Stimulated activated effector memory CD8-positive, alpha-beta T cell treated with anti-CD3 and anti-CD28 coated beads, Interleukin-12 subunit alpha, Interleukin-12 subunit beta, amount 100 ng/mL, for 72 hours (primary cell): ENCODE measurements at regions not wholly inside any gene's neighbourhood (a gene's known extent, or its start where the extent isn't known, plus 50 kb on each side); places are given as distances from the start of the nearest gene placed in this dataset.
"Not testable (repeated sequence)": the region's sequence is repeated elsewhere in the genome, so short reads cannot be mapped to it uniquely, and the experiment has no call there.

ENCODE experiments used
- ATAC-seq: fragments of 150-1000 bp; cut with Tn5 transposase; 2 replicates; pipeline ENCODE4 v1.10.0; 2021
- DNase-seq, 2 donors: peaks; one replicate each; pipeline ENCODE4 v3.0.0; 2021 to 2022; ENCODE audit warnings: low spot score in 2 of 2
- H3K27ac Mint-ChIP-seq: one replicate; pipeline ENCODE4 v1.8.0; 2022; ENCODE audit warnings: mild to moderate bottlenecking, mixed read lengths
- H3K36me3 Mint-ChIP-seq: one replicate; pipeline ENCODE4 v1.8.0; 2022; ENCODE audit warnings: mild to moderate bottlenecking, mixed read lengths
- H3K4me1 Mint-ChIP-seq: one replicate; pipeline ENCODE4 v1.8.0; 2022; ENCODE audit warnings: mixed read lengths
- H3K4me3 Mint-ChIP-seq: one replicate; pipeline ENCODE4 v1.8.0; 2022; ENCODE audit warnings: mild to moderate bottlenecking, mixed read lengths
- H3K9me3 Mint-ChIP-seq: one replicate; pipeline ENCODE4 v1.8.0; 2022; ENCODE audit warnings: mixed read lengths

GRCh38 chr3:102000620-102001209 lies 151.4 kb downstream of the NFKBIZ start:
- DNase-seq: no peak
- H3K4me3 Mint-ChIP-seq: no peak overlapping the region
- no peak overlapping the region for H3K27ac Mint-ChIP-seq
- H3K36me3 Mint-ChIP-seq: no peaks in the 10 kb centered on the region
- H3K9me3 Mint-ChIP-seq: no peaks in the 10 kb centered on the region
- no peak for ATAC-seq
- peaks cover 1% of the 10 kb centered on the region for H3K4me1 Mint-ChIP-seq

- H3K27ac Mint-ChIP-seq: no peak overlapping the region
- H3K9me3 Mint-ChIP-seq: no peaks in the 10 kb centered on the region
- H3K4me3 Mint-ChIP-seq: no peak overlapping the region
- H3K36me3 Mint-ChIP-seq: no peaks in the 10 kb centered on the region
- ATAC-seq (no peak), DNase-seq (no peak)
- H3K4me1 Mint-ChIP-seq: no peaks in the 10 kb centered on the region
These were observed 152.7 kb downstream of the NFKBIZ start for GRCh38 chr3:102002056-102002455.

GRCh38 chr3:102004561-102004960 lies 155.2 kb downstream of the NFKBIZ start:
- no peaks in the 10 kb centered on the region for H3K36me3 Mint-ChIP-seq
- ATAC-seq (no peak), DNase-seq (no peak)
- H3K27ac Mint-ChIP-seq: no peak overlapping the region
- H3K4me3 Mint-ChIP-seq: no peak overlapping the region
- H3K4me1 Mint-ChIP-seq: no peaks in the 10 kb centered on the region
- H3K9me3 Mint-ChIP-seq: no peaks in the 10 kb centered on the region

- H3K27ac Mint-ChIP-seq: no peak overlapping the region
- peak; percentile 79 for ATAC-seq
- no peak for DNase-seq
- no peaks in the 10 kb centered on the region for H3K9me3 Mint-ChIP-seq
- H3K4me1 Mint-ChIP-seq: no peaks in the 10 kb centered on the region
- H3K4me3 Mint-ChIP-seq: no peak overlapping the region
- H3K36me3 Mint-ChIP-seq: no peaks in the 10 kb centered on the region
These were observed 156.2 kb downstream of the NFKBIZ start for GRCh38 chr3:102005551-102005950.

- H3K4me1 Mint-ChIP-seq: no peaks in the 10 kb centered on the region
- no peak overlapping the region for H3K27ac Mint-ChIP-seq
- DNase-seq: no peak
- no peak for ATAC-seq
- H3K4me3 Mint-ChIP-seq: no peak overlapping the region
- H3K9me3 Mint-ChIP-seq: no peaks in the 10 kb centered on the region
- H3K36me3 Mint-ChIP-seq: no peaks in the 10 kb centered on the region
These were observed 157.6 kb downstream of the NFKBIZ start for GRCh38 chr3:102006812-102007485.

- H3K36me3 Mint-ChIP-seq, H3K4me3 Mint-ChIP-seq, DNase-seq, H3K4me1 Mint-ChIP-seq, H3K27ac Mint-ChIP-seq, H3K9me3 Mint-ChIP-seq, ATAC-seq: not testable (repeated sequence)
These were observed 159.1 kb downstream of the NFKBIZ start for GRCh38 chr3:102008436-102008835.

GRCh38 chr3:102016417-102016816 lies 167.1 kb downstream of the NFKBIZ start:
- no peak for ATAC-seq
- Mint-ChIP-seq H3K4me3 (no peak overlapping the region), H3K36me3 (no peaks in the 10 kb centered on the region), H3K9me3 (no peaks in the 10 kb centered on the region), H3K27ac (no peak overlapping the region), H3K4me1 (no peaks in the 10 kb centered on the region)
- no peak for DNase-seq

- no peak overlapping the region for H3K27ac Mint-ChIP-seq
- no peaks in the 10 kb centered on the region for H3K9me3 Mint-ChIP-seq
These were observed 168.5 kb downstream of the NFKBIZ start for GRCh38 chr3:102017784-102018183.

GRCh38 chr3:102018551-102018950 lies 169.2 kb downstream of the NFKBIZ start:
- no peaks in the 10 kb centered on the region for H3K36me3 Mint-ChIP-seq
- no peak overlapping the region for H3K4me3 Mint-ChIP-seq
- no peak for ATAC-seq
- no peaks in the 10 kb centered on the region for H3K4me1 Mint-ChIP-seq
- H3K27ac Mint-ChIP-seq: no peak overlapping the region
- DNase-seq: no peak
- no peaks in the 10 kb centered on the region for H3K9me3 Mint-ChIP-seq

More at GRCh38 chr3:102017784-102018183, 168.5 kb downstream of the NFKBIZ start:
- Mint-ChIP-seq H3K4me1 (no peaks in the 10 kb centered on the region), H3K4me3 (no peak overlapping the region), H3K36me3 (no peaks in the 10 kb centered on the region)
- ATAC-seq (no peak), DNase-seq (no peak)

- Mint-ChIP-seq H3K4me3 (no peak overlapping the region), H3K4me1 (no peaks in the 10 kb centered on the region)
These were observed 171.4 kb downstream of the NFKBIZ start for GRCh38 chr3:102020735-102021134.

GRCh38 chr3:102024270-102024904 lies 175.1 kb downstream of the NFKBIZ start:
- DNase-seq (no peak), ATAC-seq (peak; percentile 81)
- no peak overlapping the region for H3K27ac Mint-ChIP-seq
- H3K4me3 Mint-ChIP-seq: no peak overlapping the region
- H3K36me3 Mint-ChIP-seq: no peaks in the 10 kb centered on the region
- no peaks in the 10 kb centered on the region for H3K9me3 Mint-ChIP-seq
- no peaks in the 10 kb centered on the region for H3K4me1 Mint-ChIP-seq

More at GRCh38 chr3:102020735-102021134, 171.4 kb downstream of the NFKBIZ start:
- Mint-ChIP-seq H3K27ac (no peak overlapping the region), H3K36me3 (no peaks in the 10 kb centered on the region), H3K9me3 (no peaks in the 10 kb centered on the region)
- no peak for ATAC-seq
- DNase-seq: no peak

- H3K9me3 Mint-ChIP-seq: no peaks in the 10 kb centered on the region
- H3K4me1 Mint-ChIP-seq: no peaks in the 10 kb centered on the region
- DNase-seq (no peak), ATAC-seq (no peak)
- H3K27ac Mint-ChIP-seq: no peak overlapping the region
- H3K36me3 Mint-ChIP-seq: no peaks in the 10 kb centered on the region
- no peak overlapping the region for H3K4me3 Mint-ChIP-seq
These were observed 176.4 kb downstream of the NFKBIZ start for GRCh38 chr3:102025606-102026270.

- Mint-ChIP-seq H3K9me3 (no peaks in the 10 kb centered on the region), H3K4me1 (no peaks in the 10 kb centered on the region), H3K36me3 (no peaks in the 10 kb centered on the region), H3K4me3 (no peak overlapping the region), H3K27ac (no peak overlapping the region)
- DNase-seq (no peak), ATAC-seq (no peak)
These were observed 177.3 kb downstream of the NFKBIZ start for GRCh38 chr3:102026656-102027055.

GRCh38 chr3:102030661-102031060 lies 181.3 kb downstream of the NFKBIZ start:
- no peak overlapping the region for H3K4me3 Mint-ChIP-seq
- ATAC-seq: no peak
- H3K9me3 Mint-ChIP-seq: no peaks in the 10 kb centered on the region
- H3K4me1 Mint-ChIP-seq: no peaks in the 10 kb centered on the region
- no peak for DNase-seq
- H3K36me3 Mint-ChIP-seq: no peaks in the 10 kb centered on the region
- H3K27ac Mint-ChIP-seq: no peak overlapping the region

- H3K4me3 Mint-ChIP-seq: no peak overlapping the region
- no peaks in the 10 kb centered on the region for H3K4me1 Mint-ChIP-seq
- DNase-seq (no peak), ATAC-seq (no peak)
- H3K27ac Mint-ChIP-seq: no peak overlapping the region
- H3K9me3 Mint-ChIP-seq: no peaks in the 10 kb centered on the region
- H3K36me3 Mint-ChIP-seq: no peaks in the 10 kb centered on the region
These were observed 182.5 kb downstream of the NFKBIZ start for GRCh38 chr3:102031834-102032233.
